Coronary artery (tissue), 2 donors: ENCODE measurements at regions not wholly inside any gene's neighbourhood (a gene's known extent, or its start where the extent isn't known, plus 50 kb on each side); places are given as distances from the start of the nearest gene placed in this dataset.

Experiments
- DNase-seq: peaks from one replicate; pipeline ENCODE4 v3.0.0-alpha.2; 2017; ENCODE audit warnings: low spot score
- H3K27ac ChIP-seq, 2 donors: fragments of 200-600 bp; sonication (generic); one replicate each; pipeline ENCODE4 v1.5.1; 2016 to 2019
- H3K4me3 ChIP-seq: fragments of 200-600 bp; sonication (generic); 2 replicates; pipeline ENCODE4 v1.5.1; 2016; ENCODE audit warnings: mild to moderate bottlenecking, moderate library complexity
- CTCF ChIP-seq: fragments of 200-600 bp; sonication (generic); IDR thresholded peaks from one replicate; pipeline ENCODE4 v1.5.1; 2019; ENCODE audit warnings: antibody characterized with exemption

DNA sequence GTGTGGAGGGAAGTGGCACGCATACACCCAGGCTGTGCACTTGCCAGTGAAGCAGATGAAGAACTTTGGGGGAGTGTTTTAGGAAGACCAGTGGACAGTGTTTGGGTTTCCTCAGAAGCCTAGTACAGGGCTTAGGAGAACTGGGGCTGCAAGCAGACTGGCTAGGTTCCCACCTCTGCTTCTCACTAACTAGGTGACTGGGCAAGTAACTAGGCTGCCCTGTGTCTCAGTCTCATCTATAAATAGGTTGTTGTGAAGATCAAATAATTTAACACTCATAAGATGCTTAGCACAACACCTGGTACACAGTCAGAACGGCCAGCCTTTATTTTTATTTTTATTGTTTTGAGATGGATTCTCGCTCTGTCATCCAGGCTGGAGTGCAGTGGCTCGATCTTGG is 312.1 kb downstream of the CDH26 start:
- TF ChIP-seq CTCF = no peak

DNA sequence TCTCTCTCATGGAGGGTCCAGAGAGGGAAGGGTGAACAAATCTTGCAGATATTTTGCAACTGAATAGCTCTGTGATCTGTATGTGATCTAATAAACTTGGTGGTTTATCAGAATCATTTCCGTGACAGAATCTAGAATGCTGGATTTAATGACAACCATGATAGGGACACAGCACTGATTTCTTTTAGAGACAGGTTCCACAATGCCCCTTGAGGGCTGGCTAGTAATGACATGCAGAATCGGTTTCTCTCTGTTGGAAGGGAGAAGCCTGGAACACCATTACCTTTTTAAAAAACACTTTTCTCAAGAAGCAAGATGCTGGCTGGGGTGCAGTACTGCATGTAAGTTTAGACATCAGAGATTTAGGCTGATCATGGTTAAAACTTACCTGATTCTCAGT is 313.4 kb downstream of the CDH26 start:
- no peak for DNase-seq
- H3K27ac ChIP-seq = no peak overlapping the region
- TF ChIP-seq CTCF = no peak
- no peak overlapping the region for H3K4me3 ChIP-seq

More for the DNA sequence above, 312.1 kb downstream of the CDH26 start:
- no peak overlapping the region for H3K4me3 ChIP-seq
- DNase-seq = no peak
- H3K27ac ChIP-seq = no peak overlapping the region

DNA sequence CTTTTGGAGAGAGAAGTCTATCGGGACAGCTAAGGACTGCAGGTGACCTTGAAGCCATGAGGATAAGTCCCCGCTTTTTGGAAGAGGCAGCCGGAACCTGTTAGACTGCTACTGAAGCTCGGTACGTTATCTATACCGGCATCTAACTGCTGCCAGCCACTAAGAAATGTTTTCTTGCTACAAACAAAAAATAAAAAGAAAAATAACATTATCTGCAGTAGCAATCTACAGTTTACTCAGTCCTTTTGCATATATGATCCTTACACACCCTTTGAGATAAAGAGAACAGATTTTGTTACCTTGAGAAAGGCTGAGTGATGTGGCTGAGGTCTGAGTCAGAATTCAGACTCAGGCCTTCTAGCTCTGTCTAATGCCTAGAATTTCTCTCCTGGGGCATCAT is 314.6 kb downstream of the CDH26 start:
- Histone ChIP-seq H3K4me3 (no peak overlapping the region), H3K27ac (no peak overlapping the region)
- no peak for TF ChIP-seq CTCF
- DNase-seq = no peak

- Histone ChIP-seq H3K4me3 (no peak overlapping the region), H3K27ac (no peak overlapping the region)
- DNase-seq = no peak
- no peak for TF ChIP-seq CTCF
Observed at GRCh38 chr20:60274717-60275116, 316.5 kb downstream of the CDH26 start.

DNA sequence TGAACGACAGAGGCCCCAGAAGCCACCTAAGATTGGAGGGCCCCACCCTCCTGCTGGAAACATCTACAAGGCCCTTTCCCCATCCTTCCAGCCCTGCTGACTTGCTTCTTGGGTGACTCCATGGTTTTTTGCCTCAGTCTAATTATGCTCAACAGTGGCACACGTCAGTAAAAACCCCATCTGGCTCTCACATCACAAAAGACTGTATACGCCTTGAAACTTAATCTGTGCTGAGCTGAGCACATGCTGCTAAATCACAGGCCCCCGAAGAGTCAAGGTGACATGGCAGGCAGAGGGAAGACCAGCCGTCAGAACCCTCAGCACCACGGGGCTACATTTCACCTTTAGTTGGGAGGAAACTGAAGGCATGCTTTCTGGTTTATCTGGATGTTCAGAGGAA is 323.1 kb downstream of the CDH26 start:
- no peak overlapping the region for H3K4me3 ChIP-seq
- DNase-seq = no peak
- H3K27ac ChIP-seq = no peak overlapping the region
- TF ChIP-seq CTCF = no peak

DNA sequence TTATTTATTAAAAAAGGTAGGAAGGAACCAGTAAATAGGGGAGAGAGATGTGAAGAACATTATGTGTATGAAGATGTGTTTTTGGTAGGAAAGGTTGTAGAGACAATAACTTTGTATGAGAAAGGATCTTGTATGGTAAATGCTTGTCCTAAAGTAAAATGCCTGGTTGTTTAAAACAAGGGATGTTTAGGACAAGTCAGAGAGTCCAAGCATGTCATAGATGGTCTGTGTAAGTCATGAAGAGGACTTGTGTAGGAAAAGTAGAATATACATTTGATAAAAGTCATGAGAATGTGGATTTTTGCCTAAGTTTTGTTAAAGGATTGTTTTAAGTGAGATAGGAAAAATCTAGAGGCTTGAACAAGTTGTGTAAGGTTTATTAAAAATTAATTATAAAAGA is 325.1 kb downstream of the CDH26 start:
- DNase-seq = no peak
- no peak overlapping the region for H3K4me3 ChIP-seq
- H3K27ac ChIP-seq = no peak overlapping the region
- no peak for TF ChIP-seq CTCF

DNA sequence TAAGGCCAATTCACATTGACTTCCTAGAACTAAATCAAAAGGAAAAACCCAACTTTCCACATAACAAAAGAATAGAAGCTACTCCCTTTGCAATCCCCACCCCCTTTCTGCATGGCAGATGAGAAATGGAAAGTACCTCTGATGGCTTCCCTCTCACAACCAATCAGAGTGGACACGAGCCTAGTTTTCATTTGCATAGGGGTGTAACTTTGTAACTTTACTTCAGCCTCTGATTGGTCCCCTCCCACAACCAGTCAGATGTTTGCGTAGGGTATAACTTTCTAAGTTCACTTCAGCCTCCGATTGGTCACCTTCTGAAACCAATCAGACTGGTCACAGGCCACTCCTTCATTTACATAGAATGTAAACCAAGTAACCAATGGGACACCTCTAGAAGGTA is 328.5 kb downstream of the CDH26 start:
- Histone ChIP-seq H3K27ac (no peak overlapping the region), H3K4me3 (no peak overlapping the region)
- DNase-seq = no peak
- TF ChIP-seq CTCF = no peak
